ENCODE measurements at regions not wholly inside any gene's neighbourhood (a gene's known extent, or its start where the extent isn't known, plus 50 kb on each side); places are given as distances from the start of the nearest gene placed in this dataset.

DNA sequence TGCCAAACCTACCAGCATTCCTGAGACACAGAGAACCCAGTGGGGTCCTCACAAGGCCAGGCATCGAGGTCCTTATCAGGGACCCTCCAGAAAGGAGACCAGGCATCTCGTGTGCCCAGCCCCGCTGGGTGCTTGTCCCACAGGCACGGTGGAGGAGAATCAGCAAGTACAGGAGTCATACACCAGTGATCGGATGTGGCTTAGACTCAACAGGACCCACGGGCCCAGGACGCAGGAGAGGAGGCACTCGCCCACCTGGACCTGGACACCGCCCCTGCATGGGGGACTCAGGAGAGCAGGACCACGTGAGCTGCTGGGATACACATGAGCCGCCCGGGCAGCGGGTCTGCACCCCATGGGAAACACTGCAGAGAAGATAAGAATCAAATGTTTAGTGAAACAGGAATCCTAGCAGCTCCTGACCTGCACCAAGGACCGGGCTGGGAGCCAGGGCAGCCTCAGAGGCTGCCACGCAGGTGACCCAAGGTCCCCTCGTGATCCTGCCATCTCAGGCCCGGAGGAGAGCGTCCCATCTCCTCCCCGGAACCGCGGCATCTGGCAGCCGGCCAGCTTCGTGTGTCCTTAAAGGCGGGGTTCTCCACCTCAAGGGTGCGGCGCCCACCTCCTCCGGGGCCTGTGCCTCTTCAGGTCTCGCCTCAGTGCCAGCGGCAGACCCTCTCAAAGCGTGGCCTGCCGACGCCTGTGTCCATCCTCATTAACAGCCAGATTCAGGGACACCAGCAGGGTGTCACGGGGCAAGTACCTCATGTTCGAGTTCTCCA, 59.2 kb downstream of the FOXL3 start:
- no peak overlapping the region for H3K4me3 ChIP-seq (ENCODE audit: low read length)
- H3K4me1 ChIP-seq (ENCODE audit: control insufficient read depth, insufficient read depth, low read length), result no peaks in the 10 kb centered on the region
- no peaks in the 10 kb centered on the region for H3K9me3 ChIP-seq (ENCODE audit: control insufficient read depth, low read length)
- H3K36me3 ChIP-seq (ENCODE audit: control insufficient read depth, insufficient read depth, low read length, severe bottlenecking), result no peaks in the 10 kb centered on the region
- peaks cover 2% of the 10 kb centered on the region for H3K27me3 ChIP-seq (replicated peaks; ENCODE audit: control insufficient read depth, insufficient read depth, low read length)
- no peak for DNase-seq (ENCODE audit: low read depth)
- H3K9ac ChIP-seq (ENCODE audit: low read length), result no peak overlapping the region

DNA sequence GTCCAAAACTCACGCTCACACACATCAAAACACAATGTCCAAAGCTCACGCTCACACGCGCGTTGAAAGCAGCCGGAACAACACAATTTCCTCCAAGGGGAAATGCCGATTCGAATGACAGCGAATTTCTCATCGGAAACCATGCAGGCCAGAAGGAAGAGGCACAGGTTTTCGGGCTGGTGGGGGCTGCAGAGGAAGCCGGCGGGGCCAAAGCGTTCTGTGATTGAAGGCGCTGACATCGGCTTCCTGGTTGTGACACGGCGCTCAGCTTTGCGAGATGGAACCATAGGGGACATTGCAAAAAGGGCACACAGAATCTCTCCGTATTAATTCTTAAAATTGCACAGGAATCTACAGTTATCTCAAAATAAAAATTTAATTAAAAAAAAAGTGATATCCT, 61.3 kb downstream of the FOXL3 start:
- Histone ChIP-seq H3K4me3 (ENCODE audit: low read length) (no peak overlapping the region), H3K9ac (ENCODE audit: low read length) (no peak overlapping the region), H3K36me3 (ENCODE audit: control insufficient read depth, insufficient read depth, low read length, severe bottlenecking) (no peaks in the 10 kb centered on the region), H3K9me3 (ENCODE audit: control insufficient read depth, low read length) (no peaks in the 10 kb centered on the region), H3K4me1 (ENCODE audit: control insufficient read depth, insufficient read depth, low read length) (no peaks in the 10 kb centered on the region), H3K27me3 (replicated peaks; ENCODE audit: control insufficient read depth, insufficient read depth, low read length) (peaks cover under 1% of the 10 kb centered on the region)
- DNase-seq (ENCODE audit: low read depth), result no peak

DNA sequence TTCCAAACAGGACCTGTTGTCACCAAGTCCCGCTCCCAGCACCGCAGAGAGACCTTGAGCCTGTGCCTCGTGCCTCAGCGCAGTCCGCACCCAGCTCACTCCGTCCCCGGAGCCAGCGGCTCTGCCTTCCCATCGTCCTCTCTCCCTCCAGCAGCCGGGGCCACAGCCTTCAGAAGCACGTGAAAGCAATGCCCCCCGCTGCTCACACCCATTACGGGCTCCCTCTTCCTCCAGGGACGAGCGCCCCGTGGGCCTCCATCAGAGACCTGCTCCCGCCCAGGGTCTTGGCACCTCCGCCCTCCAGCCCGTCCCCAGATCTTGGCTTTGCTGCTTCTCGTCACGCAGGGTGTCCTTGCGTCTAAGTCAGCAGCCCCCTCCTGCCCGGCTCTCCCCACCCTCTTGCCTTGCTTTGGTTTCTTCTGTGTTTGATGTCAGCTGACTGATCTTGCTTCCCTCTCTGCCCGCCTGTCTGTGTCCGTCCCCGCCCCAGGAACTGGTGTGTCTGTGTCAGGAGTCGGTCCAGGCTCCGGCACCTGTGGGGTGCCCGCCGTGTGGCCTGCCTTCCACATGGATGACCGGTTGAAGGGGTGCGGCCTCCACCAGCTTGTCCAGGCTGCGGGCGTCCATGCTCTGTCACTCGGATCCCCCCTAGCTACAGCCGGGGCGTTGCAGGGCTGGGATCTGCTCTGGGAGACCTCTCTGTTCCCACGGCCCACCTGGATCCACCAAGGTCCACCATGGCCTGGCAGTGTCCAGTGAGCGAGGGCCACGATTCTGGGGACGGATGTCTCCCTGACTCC, 61.9 kb downstream of the FOXL3 start:
- H3K36me3 ChIP-seq (ENCODE audit: control insufficient read depth, insufficient read depth, low read length, severe bottlenecking), result no peaks in the 10 kb centered on the region
- no peaks in the 10 kb centered on the region for H3K4me1 ChIP-seq (ENCODE audit: control insufficient read depth, insufficient read depth, low read length)
- no peak overlapping the region for H3K4me3 ChIP-seq (ENCODE audit: low read length)
- no peak overlapping the region for H3K9ac ChIP-seq (ENCODE audit: low read length)
- DNase-seq (ENCODE audit: low read depth), result no peak
- H3K27me3 ChIP-seq (replicated peaks; ENCODE audit: control insufficient read depth, insufficient read depth, low read length), result peaks cover 3% of the 10 kb centered on the region
- no peaks in the 10 kb centered on the region for H3K9me3 ChIP-seq (ENCODE audit: control insufficient read depth, low read length)

DNA sequence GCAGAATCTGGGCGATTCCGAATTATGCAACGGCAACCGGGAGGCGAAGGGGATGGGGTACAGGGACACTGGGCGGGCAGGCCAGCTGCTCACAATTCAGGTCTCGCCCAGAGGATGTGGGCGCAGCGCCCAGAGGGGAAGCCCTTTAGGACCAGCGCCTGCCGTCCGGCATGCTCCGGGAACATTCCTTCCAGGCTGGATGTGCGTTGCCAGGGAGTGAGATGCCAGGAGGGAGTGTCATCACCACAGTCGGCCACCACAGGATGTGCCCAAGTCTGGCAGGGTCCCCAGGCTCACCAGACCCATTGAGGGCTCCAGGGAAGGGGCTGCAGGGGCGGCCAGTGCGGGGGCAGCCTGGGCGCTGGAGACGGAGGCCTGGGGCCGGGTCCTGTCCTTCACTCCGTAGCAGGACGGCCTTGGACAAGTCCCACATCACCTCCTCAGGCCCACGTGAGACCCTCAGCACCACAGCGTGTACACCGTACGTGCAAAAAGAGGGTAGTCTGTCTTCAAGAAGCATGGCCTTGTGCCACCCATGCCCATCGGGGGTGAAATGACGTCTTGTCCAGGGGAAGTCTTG, 63.9 kb downstream of the FOXL3 start:
- Histone ChIP-seq H3K9ac (ENCODE audit: low read length) (no peak overlapping the region), H3K4me1 (ENCODE audit: control insufficient read depth, insufficient read depth, low read length) (no peaks in the 10 kb centered on the region), H3K9me3 (ENCODE audit: control insufficient read depth, low read length) (peaks cover 14% of the 10 kb centered on the region), H3K36me3 (ENCODE audit: control insufficient read depth, insufficient read depth, low read length, severe bottlenecking) (no peaks in the 10 kb centered on the region), H3K4me3 (ENCODE audit: low read length) (no peak overlapping the region), H3K27me3 (replicated peaks; ENCODE audit: control insufficient read depth, insufficient read depth, low read length) (peaks cover 6% of the 10 kb centered on the region)
- DNase-seq (ENCODE audit: low read depth), result peak; percentile 49

DNA sequence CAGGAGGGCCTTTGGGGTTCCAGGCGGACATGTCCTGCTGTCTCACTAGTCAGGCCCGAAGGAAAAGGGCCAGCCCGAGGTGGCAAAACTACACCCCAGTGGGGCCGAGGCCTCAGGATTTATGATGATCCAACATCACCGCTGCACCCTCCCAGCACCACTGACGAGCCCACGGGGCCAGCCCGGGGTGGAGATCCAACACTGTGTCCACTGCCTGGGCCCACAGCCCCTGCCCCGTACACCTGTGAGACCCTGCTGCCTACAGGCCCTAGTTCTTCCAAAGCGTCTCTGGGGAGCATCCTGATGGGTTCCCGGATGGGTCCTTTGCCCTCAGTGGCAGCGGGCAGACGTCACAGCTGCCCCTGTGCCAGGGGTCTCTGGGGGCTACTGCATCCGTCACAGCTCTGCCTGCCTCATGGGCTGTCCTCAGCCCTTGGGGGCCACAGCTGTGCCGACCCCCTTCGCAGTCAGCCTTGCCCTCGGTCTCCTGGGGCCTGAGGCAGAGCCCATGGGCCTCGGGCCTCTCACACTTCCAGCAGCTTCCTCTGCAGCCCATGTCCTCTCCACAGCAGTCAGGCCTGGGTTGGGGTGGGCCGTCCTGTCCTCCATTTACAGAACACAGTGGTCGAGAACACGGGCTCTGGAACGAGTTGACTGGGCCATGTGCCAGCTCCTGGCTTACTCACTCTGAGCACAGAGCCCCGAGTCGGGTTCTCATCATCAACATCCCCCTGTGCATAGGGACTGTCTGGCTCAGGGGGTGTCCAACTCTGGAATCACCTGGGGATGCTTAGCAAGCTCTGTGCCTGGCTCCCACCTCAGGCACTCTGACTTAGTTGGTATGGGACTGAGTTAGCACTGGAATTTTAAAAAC, 64.9 kb downstream of the FOXL3 start:
- DNase-seq (ENCODE audit: low read depth), result no peak
- Histone ChIP-seq H3K9ac (ENCODE audit: low read length) (no peak overlapping the region), H3K9me3 (ENCODE audit: control insufficient read depth, low read length) (peaks cover 16% of the 10 kb centered on the region), H3K4me3 (ENCODE audit: low read length) (no peak overlapping the region), H3K36me3 (ENCODE audit: control insufficient read depth, insufficient read depth, low read length, severe bottlenecking) (no peaks in the 10 kb centered on the region), H3K4me1 (ENCODE audit: control insufficient read depth, insufficient read depth, low read length) (no peaks in the 10 kb centered on the region), H3K27me3 (replicated peaks; ENCODE audit: control insufficient read depth, insufficient read depth, low read length) (peaks cover 15% of the 10 kb centered on the region)

DNA sequence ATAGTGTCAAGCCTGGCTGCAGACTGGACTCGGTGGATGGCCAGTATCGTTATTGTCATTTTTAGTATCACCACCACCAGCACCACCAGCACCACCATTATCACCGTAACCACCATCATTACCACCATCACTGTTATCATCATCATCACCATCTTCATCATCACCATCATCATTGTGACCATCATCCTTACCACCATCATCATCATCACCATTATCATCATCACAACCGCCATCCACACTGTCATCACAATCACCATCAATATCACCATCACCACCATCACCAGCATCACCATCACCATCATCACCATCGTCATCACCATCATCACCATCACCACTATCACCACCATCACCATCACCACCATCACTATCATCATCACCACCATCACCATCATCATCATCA, 65.6 kb downstream of the FOXL3 start:
- Histone ChIP-seq H3K27me3 (replicated peaks; ENCODE audit: control insufficient read depth, insufficient read depth, low read length) (peaks cover 22% of the 10 kb centered on the region), H3K4me3 (ENCODE audit: low read length) (no peak overlapping the region), H3K4me1 (ENCODE audit: control insufficient read depth, insufficient read depth, low read length) (no peaks in the 10 kb centered on the region), H3K9me3 (ENCODE audit: control insufficient read depth, low read length) (peaks cover 16% of the 10 kb centered on the region), H3K9ac (ENCODE audit: low read length) (no peak overlapping the region), H3K36me3 (ENCODE audit: control insufficient read depth, insufficient read depth, low read length, severe bottlenecking) (no peaks in the 10 kb centered on the region)
- DNase-seq (ENCODE audit: low read depth), result no peak

DNA sequence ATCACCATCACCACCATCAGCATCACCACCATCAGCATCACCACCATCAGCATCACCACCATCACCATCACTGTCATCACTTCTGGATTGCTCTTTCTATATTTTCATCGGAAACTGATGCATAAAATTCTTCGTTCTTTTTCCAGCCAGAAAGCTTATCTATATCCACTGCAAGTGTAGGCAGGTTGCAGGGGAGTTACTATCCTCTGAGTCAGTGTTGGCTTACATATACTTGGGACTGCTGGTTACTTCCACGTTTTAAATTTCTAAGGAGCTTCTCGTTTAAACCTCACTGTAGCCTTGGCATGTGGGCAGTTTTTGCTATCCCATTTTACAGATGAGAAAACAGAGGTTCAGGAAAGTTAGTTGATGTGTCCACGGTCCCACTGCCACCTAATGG, 66.1 kb downstream of the FOXL3 start:
- Histone ChIP-seq H3K4me1 (ENCODE audit: control insufficient read depth, insufficient read depth, low read length) (no peaks in the 10 kb centered on the region), H3K4me3 (ENCODE audit: low read length) (no peak overlapping the region), H3K27me3 (replicated peaks; ENCODE audit: control insufficient read depth, insufficient read depth, low read length) (peaks cover 28% of the 10 kb centered on the region), H3K36me3 (ENCODE audit: control insufficient read depth, insufficient read depth, low read length, severe bottlenecking) (no peaks in the 10 kb centered on the region), H3K9ac (ENCODE audit: low read length) (no peak overlapping the region), H3K9me3 (ENCODE audit: control insufficient read depth, low read length) (peaks cover 16% of the 10 kb centered on the region)
- DNase-seq (ENCODE audit: low read depth), result no peak

DNA sequence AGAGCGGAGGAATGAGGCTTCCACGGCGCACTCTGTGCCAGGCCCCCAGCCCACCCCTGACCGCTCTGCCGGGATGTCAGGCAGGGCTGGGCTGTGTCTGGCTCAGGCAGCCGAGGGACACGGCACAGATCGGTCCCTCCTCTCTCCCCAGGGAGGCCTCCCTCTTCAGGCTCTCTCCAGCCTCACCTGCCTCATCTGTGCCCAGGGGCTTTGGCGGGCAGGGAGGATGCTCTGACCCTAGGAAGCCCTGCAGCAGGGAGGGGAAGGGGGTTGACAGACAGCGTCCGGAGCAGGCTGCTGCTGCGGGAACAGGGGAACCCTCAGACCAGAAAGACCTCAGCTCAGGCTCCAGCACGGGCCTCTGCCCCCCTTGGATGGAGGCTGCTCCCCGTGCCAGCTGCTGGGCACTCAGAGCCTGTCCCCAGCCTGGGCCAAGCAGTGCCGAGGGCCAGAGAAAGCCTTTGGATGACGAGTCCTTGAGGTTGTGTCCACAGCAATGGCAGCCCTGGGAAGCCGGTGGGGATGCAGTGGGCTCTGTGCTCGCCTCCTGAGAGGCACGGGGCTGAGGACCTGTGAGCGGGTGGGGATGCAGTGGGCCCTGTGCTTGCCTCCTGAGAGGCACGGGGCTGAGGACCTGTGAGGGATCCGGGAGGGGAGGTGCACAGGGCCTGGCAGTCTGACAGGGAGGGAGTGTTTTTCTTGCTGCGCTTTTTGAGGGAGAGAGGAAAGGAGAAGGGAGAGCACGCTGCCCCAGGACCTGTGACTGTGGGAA, 66.9 kb downstream of the FOXL3 start:
- Histone ChIP-seq H3K9ac (ENCODE audit: low read length) (no peak overlapping the region), H3K9me3 (ENCODE audit: control insufficient read depth, low read length) (peaks cover 16% of the 10 kb centered on the region), H3K4me3 (ENCODE audit: low read length) (no peak overlapping the region), H3K27me3 (replicated peaks; ENCODE audit: control insufficient read depth, insufficient read depth, low read length) (peaks cover 28% of the 10 kb centered on the region), H3K4me1 (ENCODE audit: control insufficient read depth, insufficient read depth, low read length) (no peaks in the 10 kb centered on the region), H3K36me3 (ENCODE audit: control insufficient read depth, insufficient read depth, low read length, severe bottlenecking) (no peaks in the 10 kb centered on the region)
- DNase-seq (ENCODE audit: low read depth), result no peak

DNA sequence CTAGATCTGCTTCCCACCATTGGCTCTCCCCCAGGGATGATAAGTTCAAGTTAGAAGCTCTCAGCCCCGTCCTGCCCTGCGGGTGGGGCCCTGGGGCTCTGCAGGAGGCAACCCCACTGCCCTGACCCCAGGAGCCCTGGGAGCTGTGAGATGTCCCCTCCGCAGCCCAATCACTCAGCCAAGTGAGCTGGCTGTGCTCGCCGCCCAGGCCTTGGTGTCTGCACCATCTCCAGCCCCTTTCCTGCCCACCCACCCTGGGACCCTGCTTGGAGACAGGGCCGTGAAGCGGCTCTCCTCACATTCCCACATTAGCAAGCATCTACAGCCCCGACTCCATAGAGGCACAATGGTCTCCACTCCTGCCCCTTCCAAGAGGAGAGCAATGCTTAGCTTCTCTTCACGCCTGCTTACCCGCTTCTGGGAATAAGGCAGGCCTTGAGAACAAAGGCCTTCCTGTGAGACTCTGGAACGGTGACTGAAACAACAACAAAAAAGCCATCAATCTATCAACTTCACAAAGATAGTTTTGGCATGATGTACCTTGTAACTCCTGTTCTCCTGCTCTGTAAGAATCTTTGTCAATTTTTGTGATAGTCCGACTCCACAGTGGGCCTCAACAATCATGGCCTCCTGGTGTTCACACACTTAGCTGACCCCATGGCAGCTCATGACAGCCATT, 67.7 kb downstream of the FOXL3 start:
- no peak overlapping the region for H3K9ac ChIP-seq (ENCODE audit: low read length)
- H3K4me1 ChIP-seq (ENCODE audit: control insufficient read depth, insufficient read depth, low read length), result no peaks in the 10 kb centered on the region
- H3K27me3 ChIP-seq (replicated peaks; ENCODE audit: control insufficient read depth, insufficient read depth, low read length), result peaks cover 33% of the 10 kb centered on the region
- DNase-seq (ENCODE audit: low read depth), result no peak
- H3K4me3 ChIP-seq (ENCODE audit: low read length), result no peak overlapping the region
- peaks cover 16% of the 10 kb centered on the region for H3K9me3 ChIP-seq (ENCODE audit: control insufficient read depth, low read length)
- no peaks in the 10 kb centered on the region for H3K36me3 ChIP-seq (ENCODE audit: control insufficient read depth, insufficient read depth, low read length, severe bottlenecking)

DNA sequence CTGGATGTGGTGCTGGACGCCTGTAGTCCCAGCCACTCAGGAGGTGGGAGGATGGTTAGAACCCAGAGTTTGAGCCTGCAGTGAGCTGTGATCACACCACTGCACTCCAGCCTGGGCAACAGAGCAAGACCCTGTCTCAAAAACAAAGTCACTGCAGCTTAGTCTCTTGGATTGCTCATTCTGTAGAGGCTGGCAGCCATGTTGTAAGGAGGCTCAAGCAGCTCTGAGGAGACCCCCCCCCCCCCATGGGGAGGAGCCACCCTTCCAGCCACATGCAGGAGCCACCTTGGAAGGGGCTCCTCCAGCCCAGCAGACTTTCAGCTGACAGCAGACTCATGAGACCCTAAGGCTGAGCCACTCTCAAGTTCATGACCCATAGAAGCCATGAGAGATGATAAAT, 68.4 kb downstream of the FOXL3 start:
- H3K4me1 ChIP-seq (ENCODE audit: control insufficient read depth, insufficient read depth, low read length), result no peaks in the 10 kb centered on the region
- peaks cover 39% of the 10 kb centered on the region for H3K27me3 ChIP-seq (replicated peaks; ENCODE audit: control insufficient read depth, insufficient read depth, low read length)

More for the DNA sequence above, 68.4 kb downstream of the FOXL3 start:
- Histone ChIP-seq H3K4me3 (ENCODE audit: low read length) (no peak overlapping the region), H3K9ac (ENCODE audit: low read length) (no peak overlapping the region), H3K36me3 (ENCODE audit: control insufficient read depth, insufficient read depth, low read length, severe bottlenecking) (no peaks in the 10 kb centered on the region), H3K9me3 (ENCODE audit: control insufficient read depth, low read length) (peaks cover 16% of the 10 kb centered on the region)
- DNase-seq (ENCODE audit: low read depth), result no peak
